BE2C (cell line): ENCODE measurements at regions not wholly inside any gene's neighbourhood (a gene's known extent, or its start where the extent isn't known, plus 50 kb on each side); places are given as distances from the start of the nearest gene placed in this dataset.

Experiments
- DNase-seq: peaks from one replicate; pipeline ENCODE4 v3.0.0-alpha.2; 2020
- H3K27me3 ChIP-seq: fragments of 250-450 bp; sonication (Bioruptor Pico); 2 replicates; pipeline ENCODE4 v1.5.1; 2020; ENCODE audit warnings: mild to moderate bottlenecking
- H3K36me3 ChIP-seq: fragments of 250-450 bp; sonication (Bioruptor Pico); 2 replicates; pipeline ENCODE4 v1.5.1; 2020; ENCODE audit warnings: mild to moderate bottlenecking
- H3K4me1 ChIP-seq: fragments of 250-450 bp; sonication (Bioruptor Pico); 2 replicates; pipeline ENCODE4 v1.5.1; 2020
- H3K4me3 ChIP-seq: 2 replicates; pipeline ENCODE4 v1.5.1; 2011; ENCODE audit warnings: low read depth, low read length
- H3K9me3 ChIP-seq: fragments of 250-450 bp; sonication (Bioruptor Pico); 2 replicates; pipeline ENCODE4 v1.5.1; 2020
- CTCF ChIP-seq: IDR thresholded peaks from 2 replicates; pipeline ENCODE4 v1.5.1; 2012; ENCODE audit warnings: mild to moderate bottlenecking, low read depth, low read length

GRCh38 chr4:59024257-59024656 lies 1914.1 kb upstream of the IGFBP7 start:
- Histone ChIP-seq H3K4me3 (no peak overlapping the region), H3K4me1 (no peaks in the 10 kb centered on the region), H3K9me3 (no peaks in the 10 kb centered on the region), H3K36me3 (no peaks in the 10 kb centered on the region), H3K27me3 (no peaks in the 10 kb centered on the region)
- TF ChIP-seq CTCF: no peak
- no peak for DNase-seq

GRCh38 chr4:59037812-59038211 lies 1927.6 kb upstream of the IGFBP7 start:
- H3K9me3 ChIP-seq: no peaks in the 10 kb centered on the region
- no peaks in the 10 kb centered on the region for H3K4me1 ChIP-seq
- no peak for TF ChIP-seq CTCF
- no peaks in the 10 kb centered on the region for H3K36me3 ChIP-seq
- H3K4me3 ChIP-seq: no peak overlapping the region
- no peak for DNase-seq
- H3K27me3 ChIP-seq: no peaks in the 10 kb centered on the region

GRCh38 chr4:59039046-59039445 lies 1928.9 kb upstream of the IGFBP7 start:
- H3K4me1 ChIP-seq: no peaks in the 10 kb centered on the region
- no peak for TF ChIP-seq CTCF
- H3K27me3 ChIP-seq: no peaks in the 10 kb centered on the region
- no peaks in the 10 kb centered on the region for H3K9me3 ChIP-seq
- no peak overlapping the region for H3K4me3 ChIP-seq
- H3K36me3 ChIP-seq: no peaks in the 10 kb centered on the region
- no peak for DNase-seq

GRCh38 chr4:59044286-59044900 lies 1934.2 kb upstream of the IGFBP7 start:
- Histone ChIP-seq H3K4me1 (no peaks in the 10 kb centered on the region), H3K36me3 (no peaks in the 10 kb centered on the region), H3K9me3 (no peaks in the 10 kb centered on the region), H3K4me3 (no peak overlapping the region), H3K27me3 (no peaks in the 10 kb centered on the region)
- DNase-seq: no peak
- TF ChIP-seq CTCF: no peak

- H3K36me3 ChIP-seq: no peaks in the 10 kb centered on the region
- no peak overlapping the region for H3K4me3 ChIP-seq
- TF ChIP-seq CTCF: no peak
- no peaks in the 10 kb centered on the region for H3K9me3 ChIP-seq
- H3K27me3 ChIP-seq: no peaks in the 10 kb centered on the region
- no peak for DNase-seq
- no peaks in the 10 kb centered on the region for H3K4me1 ChIP-seq
Observed at GRCh38 chr4:59054086-59054485, 1943.9 kb upstream of the IGFBP7 start.

GRCh38 chr4:59057804-59058203 lies 1947.6 kb upstream of the IGFBP7 start:
- Histone ChIP-seq H3K27me3 (no peaks in the 10 kb centered on the region), H3K36me3 (no peaks in the 10 kb centered on the region), H3K4me1 (no peaks in the 10 kb centered on the region), H3K4me3 (no peak overlapping the region), H3K9me3 (no peaks in the 10 kb centered on the region; the same call in 1 of the 2 replicates)
- TF ChIP-seq CTCF: no peak
- DNase-seq: no peak
